Type B pancreatic cell (in vitro differentiated cells): ENCODE measurements at regions not wholly inside any gene's neighbourhood (a gene's known extent, or its start where the extent isn't known, plus 50 kb on each side); places are given as distances from the start of the nearest gene placed in this dataset.
"Not testable (repeated sequence)": the region's sequence is repeated elsewhere in the genome, so short reads cannot be mapped to it uniquely, and the experiment has no call there.

ENCODE experiments used
- DNase-seq: peaks from one replicate; pipeline ENCODE4 v3.0.0; 2021; ENCODE audit warnings: mixed read lengths; ENCODE audit not compliant: unreplicated experiment; ENCODE audit errors: extremely low spot score
- H3K27ac Mint-ChIP-seq: 2 replicates; pipeline ENCODE4 v1.8.0; 2021; ENCODE audit warnings: mild to moderate bottlenecking, mixed read lengths
- H3K27me3 Mint-ChIP-seq: 2 replicates; pipeline ENCODE4 v1.8.0; 2021; ENCODE audit warnings: mixed read lengths
- H3K36me3 Mint-ChIP-seq: 2 replicates; pipeline ENCODE4 v1.8.0; 2021; ENCODE audit warnings: mixed read lengths
- H3K4me1 Mint-ChIP-seq: one replicate; pipeline ENCODE4 v1.8.0; 2021; ENCODE audit warnings: mixed read lengths; ENCODE audit not compliant: unreplicated experiment
- H3K4me3 Mint-ChIP-seq: 2 replicates; pipeline ENCODE4 v1.8.0; 2021; ENCODE audit warnings: mild to moderate bottlenecking, mixed read lengths
- H3K9me3 Mint-ChIP-seq: 2 replicates; pipeline ENCODE4 v1.8.0; 2021; ENCODE audit warnings: mixed read lengths
- TF ChIP-seq, protein P1 (sequence below): fragments of 200-600 bp; sonication (generic); conservative IDR thresholded peaks from 2 replicates; pipeline ENCODE4 v1.5.0; 2021; ENCODE audit warnings: antibody characterized with exemption, mild to moderate bottlenecking

DNA sequence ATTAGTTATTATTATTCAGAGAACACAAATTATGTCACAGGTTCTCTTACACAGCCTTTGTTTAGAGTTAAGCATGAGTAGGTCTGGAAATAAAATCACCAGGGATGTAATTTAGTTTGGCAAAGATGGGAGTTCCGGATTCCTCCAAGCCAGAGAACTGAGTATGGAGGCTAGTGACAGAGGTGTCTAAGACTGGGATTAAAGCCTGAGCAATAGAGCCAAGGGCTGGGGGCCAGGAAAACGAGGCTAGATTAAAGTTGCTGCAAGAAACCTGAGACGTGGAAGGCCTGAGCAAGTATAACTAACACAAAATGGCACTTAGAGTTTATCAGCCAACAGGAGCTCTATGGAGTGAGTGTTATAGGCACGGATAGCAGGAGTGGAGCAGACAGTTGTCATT, 381.6 kb downstream of the SRGAP2C start:
- Mint-ChIP-seq H3K27me3 (no peaks in the 10 kb centered on the region), H3K36me3 (no peaks in the 10 kb centered on the region), H3K9me3 (no peaks in the 10 kb centered on the region), H3K27ac (no peak overlapping the region), H3K4me3 (no peak overlapping the region), H3K4me1 (no peaks in the 10 kb centered on the region)
- TF ChIP-seq, protein P1, sequence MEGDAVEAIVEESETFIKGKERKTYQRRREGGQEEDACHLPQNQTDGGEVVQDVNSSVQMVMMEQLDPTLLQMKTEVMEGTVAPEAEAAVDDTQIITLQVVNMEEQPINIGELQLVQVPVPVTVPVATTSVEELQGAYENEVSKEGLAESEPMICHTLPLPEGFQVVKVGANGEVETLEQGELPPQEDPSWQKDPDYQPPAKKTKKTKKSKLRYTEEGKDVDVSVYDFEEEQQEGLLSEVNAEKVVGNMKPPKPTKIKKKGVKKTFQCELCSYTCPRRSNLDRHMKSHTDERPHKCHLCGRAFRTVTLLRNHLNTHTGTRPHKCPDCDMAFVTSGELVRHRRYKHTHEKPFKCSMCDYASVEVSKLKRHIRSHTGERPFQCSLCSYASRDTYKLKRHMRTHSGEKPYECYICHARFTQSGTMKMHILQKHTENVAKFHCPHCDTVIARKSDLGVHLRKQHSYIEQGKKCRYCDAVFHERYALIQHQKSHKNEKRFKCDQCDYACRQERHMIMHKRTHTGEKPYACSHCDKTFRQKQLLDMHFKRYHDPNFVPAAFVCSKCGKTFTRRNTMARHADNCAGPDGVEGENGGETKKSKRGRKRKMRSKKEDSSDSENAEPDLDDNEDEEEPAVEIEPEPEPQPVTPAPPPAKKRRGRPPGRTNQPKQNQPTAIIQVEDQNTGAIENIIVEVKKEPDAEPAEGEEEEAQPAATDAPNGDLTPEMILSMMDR: no peak
- no peak for DNase-seq

DNA sequence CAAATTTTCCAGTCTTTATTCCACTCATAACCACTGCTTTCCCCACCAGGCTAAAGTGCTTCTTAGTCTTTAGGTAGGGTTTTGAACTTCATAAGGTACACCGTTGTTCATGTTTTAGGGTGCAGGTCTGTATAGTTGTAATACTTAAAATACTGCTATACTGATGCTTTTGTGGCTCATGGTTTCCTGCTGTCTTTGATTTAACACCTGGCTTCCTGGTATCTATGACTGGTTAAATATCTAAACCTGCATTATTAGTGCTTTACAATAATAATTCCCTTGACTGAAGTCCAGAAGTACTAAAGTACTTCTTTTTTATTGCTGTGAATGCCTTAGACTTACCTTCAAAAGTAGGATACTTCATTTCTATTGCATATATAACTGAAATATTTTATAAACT, 384.7 kb downstream of the SRGAP2C start:
- H3K27ac Mint-ChIP-seq: no peak overlapping the region
- no peaks in the 10 kb centered on the region for H3K27me3 Mint-ChIP-seq
- H3K9me3 Mint-ChIP-seq: no peaks in the 10 kb centered on the region
- no peaks in the 10 kb centered on the region for H3K4me1 Mint-ChIP-seq
- H3K4me3 Mint-ChIP-seq: no peak overlapping the region
- H3K36me3 Mint-ChIP-seq: no peaks in the 10 kb centered on the region
- TF ChIP-seq, protein P1: no peak
- no peak for DNase-seq

DNA sequence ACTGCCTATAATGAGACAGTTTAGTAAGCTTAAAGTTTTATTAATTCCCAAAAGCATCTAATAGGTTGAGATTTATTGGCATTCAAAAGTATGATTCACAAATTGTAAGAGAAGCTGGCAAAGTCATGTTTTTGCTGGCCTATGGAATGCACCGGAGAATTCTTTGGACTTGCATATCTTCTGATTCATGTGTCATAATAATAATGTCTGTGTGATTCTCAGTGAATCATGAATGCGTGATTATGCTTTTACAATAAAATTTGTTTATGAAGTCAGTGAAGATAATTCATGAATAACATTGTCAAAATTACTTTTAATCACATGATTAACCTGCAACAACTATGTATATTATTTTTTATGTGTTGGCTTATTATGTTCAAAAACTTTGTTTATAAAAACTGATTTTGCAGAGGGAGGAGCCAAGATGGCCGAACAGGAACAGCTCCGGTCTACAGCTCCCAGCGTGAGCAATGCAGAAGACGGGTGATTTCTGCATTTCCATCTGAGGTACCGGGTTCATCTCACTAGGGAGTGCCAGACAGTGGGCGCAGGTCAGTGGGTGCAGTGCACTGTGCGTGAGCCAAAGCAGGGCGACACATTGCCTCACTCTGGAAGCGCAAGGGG, 389.2 kb downstream of the SRGAP2C start:
- H3K4me1 Mint-ChIP-seq, H3K27ac Mint-ChIP-seq, DNase-seq, H3K36me3 Mint-ChIP-seq, H3K4me3 Mint-ChIP-seq, H3K27me3 Mint-ChIP-seq, H3K9me3 Mint-ChIP-seq: not testable (repeated sequence)

DNA sequence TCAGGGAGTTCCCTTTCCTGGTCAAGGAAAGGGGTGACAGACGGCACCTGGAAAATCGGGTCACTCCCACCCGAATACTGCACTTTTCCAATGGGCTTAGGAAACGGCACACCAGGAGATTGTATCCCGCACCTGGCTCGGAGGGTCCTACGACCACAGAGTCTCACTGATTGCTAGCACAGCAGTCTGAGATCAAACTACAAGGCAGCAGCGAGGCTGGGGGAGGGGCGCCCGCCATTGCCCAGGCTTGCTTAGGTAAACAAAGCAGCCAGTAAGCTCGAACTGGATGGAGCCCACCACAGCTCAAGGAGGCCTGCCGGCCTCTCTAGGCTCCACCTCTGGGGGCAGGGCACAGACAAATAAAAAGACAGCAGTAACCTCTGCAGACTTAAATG, 389.7 kb downstream of the SRGAP2C start:
- not testable (repeated sequence) for DNase-seq, H3K9me3 Mint-ChIP-seq, H3K36me3 Mint-ChIP-seq, H3K4me3 Mint-ChIP-seq, H3K4me1 Mint-ChIP-seq, H3K27ac Mint-ChIP-seq, H3K27me3 Mint-ChIP-seq

DNA sequence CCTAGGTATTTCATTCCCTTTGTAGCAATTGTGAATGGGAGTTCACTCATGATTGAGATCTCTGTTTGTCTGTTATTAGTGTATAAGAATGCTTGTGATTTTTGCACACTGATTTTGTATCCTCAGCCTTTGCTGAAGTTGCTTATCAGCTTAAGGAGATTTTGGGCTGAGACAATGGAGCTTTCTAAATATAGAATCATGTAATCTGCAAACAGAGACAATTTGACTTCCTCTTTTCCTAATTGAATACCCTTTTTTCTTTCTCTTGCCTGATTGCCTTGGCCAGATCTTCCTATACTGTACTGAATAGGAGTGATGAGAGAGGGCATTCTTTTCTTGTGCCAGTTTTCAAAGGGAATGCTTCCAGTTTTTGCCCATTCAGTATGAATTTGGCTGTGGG, 398.1 kb downstream of the SRGAP2C start:
- not testable (repeated sequence) for DNase-seq, H3K27me3 Mint-ChIP-seq, H3K36me3 Mint-ChIP-seq, H3K4me3 Mint-ChIP-seq, H3K27ac Mint-ChIP-seq, H3K9me3 Mint-ChIP-seq, H3K4me1 Mint-ChIP-seq

DNA sequence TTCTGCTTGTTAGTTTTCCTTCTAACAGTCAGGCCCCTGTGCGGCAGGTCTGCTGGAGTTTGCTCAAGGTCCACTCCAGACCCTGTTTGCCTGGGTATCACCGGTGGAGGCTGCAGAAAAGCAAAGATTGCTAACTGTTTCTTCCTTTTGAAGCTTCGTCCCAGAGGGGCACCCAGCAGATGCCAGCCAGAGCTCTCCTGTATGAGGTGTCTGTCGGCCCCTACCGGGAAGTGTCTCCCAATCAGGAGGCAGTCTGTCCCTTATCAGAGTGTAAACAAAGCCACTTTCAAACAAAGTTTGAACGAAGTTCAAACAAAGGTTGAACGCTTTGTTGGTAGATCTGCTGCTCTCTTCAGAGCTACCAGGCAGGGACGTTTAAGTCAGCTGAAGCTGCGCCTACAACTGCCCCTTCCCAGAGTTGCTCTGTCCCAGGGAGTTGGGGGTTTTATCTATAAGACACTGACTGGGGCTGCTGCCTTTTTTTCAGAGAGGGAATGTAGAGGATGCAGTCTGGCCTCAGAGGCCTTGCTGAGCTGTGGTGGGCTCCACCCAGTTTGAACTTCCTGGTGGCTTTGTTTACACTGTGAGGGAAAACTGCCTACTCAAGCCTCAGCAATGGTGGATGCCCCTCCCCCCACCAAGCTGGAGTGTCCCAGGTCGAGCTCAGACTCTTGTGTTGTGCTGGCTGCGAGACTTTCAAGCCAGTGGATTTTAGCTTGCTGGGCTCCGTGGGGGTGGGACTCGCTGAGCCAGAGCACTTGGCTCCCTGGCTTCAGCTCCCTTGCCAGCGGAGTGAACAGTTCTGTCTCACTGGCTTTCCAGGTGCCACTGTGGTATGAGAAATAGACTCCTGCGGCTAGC, 401.8 kb downstream of the SRGAP2C start:
- no peak overlapping the region for H3K4me3 Mint-ChIP-seq

DNA sequence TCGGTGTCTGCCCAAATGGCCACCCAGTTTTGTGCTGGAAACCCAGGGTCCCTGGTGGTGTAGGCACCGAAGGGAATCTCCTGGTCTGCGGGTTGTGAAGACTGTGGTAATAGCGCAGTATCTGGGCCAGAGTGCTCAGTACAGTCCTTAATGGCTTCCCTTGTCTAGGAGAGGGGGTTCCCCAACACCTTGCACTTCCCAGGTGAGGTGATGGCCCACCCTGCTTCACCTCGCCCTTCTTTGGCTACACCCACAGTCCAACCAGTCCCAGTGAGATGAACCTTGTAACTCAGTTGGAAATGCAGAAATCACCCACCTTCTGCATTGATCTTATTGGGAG, 402.4 kb downstream of the SRGAP2C start:
- Mint-ChIP-seq H3K4me1 (no peaks in the 10 kb centered on the region), H3K9me3 (no peaks in the 10 kb centered on the region), H3K27me3 (no peaks in the 10 kb centered on the region), H3K36me3 (no peaks in the 10 kb centered on the region), H3K4me3 (no peak overlapping the region), H3K27ac (no peak overlapping the region)
- TF ChIP-seq, protein P1: no peak
- DNase-seq: no peak

More for the DNA sequence above, 401.8 kb downstream of the SRGAP2C start:
- Mint-ChIP-seq H3K4me1 (no peaks in the 10 kb centered on the region), H3K27ac (no peak overlapping the region), H3K9me3 (no peaks in the 10 kb centered on the region), H3K27me3 (no peaks in the 10 kb centered on the region), H3K36me3 (no peaks in the 10 kb centered on the region)
- TF ChIP-seq, protein P1: no peak
- DNase-seq: no peak
